SHP77 treated with DMSO at 0.1 percent for 48 hours (cell line): ENCODE measurements at regions not wholly inside any gene's neighbourhood (a gene's known extent, or its start where the extent isn't known, plus 50 kb on each side); places are given as distances from the start of the nearest gene placed in this dataset.
"Not testable (repeated sequence)": the region's sequence is repeated elsewhere in the genome, so short reads cannot be mapped to it uniquely, and the experiment has no call there.

Experiments
- DNase-seq: peaks from one replicate; lab custom pipeline; 2025; lab: John Stamatoyannopoulos, UW

DNA sequence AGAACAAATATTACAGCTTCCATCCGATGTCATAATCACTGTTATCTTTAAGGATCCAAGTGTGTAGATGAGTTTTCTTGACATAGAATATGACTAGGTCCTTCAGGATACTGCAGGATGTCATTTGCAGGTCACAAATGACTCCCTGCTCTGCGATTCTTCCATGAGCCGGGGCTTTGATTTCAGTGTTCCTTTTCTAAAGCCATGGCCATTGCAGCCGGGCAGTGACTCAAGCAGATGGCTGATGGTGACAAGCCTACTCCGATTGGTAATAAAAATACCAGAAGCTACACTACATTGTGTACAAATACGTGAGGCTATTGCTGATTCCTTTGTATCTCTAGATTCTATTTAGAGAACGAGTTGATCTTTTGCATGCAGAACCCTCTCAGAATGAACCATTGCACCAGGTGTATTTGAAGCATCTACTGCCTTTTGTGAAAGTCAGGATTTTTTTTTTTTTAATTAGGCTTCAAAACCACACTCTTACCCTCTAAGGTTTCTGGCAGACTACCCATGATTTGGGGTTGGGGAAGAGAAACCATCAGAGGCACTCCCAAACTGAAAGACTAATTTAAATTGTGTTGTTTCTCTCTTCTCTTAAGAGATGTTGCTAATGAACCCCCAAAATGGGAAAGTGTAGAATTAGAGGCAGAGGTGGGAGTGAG is 271.0 kb upstream of the ADRA1B start:
- DNase-seq, result no peak

DNA sequence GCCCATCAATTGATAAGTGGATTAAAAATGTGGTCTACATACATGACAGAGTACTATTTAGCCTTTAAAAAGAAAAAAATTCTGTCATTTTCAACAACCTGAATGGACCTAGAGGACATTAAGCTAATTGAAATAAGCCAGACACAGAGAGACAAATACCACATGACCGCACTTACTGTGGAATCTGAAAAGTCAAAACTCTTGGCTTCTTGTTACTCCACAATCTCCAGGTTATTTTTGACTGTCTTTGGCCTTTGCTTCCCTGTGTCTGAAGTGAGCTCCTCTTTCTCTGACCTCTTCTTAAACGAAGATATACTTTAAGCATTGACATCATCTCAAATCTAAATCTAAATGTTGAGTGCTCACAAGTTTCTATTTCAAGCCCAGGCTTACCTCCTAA is 265.5 kb upstream of the ADRA1B start:
- no peak for DNase-seq

DNA sequence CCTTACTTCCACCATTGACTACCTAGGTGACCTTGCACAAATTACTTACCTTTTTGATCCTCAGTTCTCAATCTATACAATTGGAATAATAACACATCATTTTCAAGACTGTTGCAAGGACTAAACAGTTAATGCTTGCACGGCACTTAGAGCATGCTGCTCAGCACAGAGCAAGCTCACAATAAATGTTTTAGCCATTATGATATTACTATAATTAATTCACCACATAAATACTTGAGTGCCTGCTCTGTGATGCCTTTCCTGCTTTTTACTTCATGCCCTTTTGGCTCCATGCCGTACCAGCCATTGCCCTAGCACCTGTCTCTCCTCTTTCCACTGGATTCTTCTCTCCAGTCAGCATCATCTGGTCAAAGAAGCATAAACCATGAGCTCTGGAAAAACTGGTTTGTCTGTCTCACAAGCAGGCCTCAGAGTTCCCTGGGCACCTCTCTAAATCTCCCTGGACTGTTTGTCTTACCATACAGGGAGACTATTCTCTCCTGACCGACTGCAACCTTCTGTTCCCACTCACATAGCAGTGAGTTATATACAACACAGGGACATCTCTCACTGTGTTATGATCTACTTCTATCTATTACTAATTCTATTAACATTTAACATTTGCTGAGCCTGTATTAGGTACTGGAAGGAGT is 260.4 kb upstream of the ADRA1B start:
- DNase-seq, result no peak

DNA sequence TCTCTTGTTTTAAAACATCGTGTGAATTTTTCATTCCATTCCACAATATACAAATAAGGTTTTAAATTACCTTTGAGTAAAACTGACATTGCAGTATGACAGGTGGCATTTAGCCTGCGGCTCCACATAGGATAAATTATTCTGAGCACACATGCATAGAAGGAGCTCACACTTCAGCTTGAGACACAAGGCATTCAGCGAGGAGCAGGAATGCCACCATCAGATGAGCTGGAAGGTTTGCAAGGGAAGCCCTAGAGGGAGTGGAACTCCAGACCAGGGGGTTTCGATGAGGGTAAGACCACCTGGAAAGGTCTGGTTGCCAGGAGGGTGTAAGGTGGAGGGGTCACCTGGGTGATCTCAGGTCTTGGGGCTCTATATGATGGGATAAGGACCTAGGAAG is 259.0 kb upstream of the ADRA1B start:
- no peak for DNase-seq

DNA sequence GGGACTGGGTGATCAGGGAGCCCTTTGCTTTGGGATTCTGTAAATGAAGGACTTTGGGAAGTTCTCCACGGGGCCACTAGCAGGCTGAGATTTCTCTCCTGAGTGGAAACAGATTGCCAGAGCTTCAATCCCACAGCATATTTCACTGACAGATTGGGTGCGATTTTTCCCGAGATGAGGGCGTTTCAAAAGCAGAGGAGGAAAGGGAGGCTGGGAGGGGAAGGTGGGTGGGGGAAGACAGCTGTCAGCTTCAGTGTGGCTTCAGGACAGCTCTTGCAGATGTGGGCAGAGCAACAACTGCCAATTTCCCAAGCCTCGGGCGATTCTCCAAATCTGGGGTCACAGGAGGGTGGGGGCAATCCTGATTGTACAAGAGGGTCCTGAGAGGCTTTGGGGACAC is 258.5 kb upstream of the ADRA1B start:
- DNase-seq, result no peak

DNA sequence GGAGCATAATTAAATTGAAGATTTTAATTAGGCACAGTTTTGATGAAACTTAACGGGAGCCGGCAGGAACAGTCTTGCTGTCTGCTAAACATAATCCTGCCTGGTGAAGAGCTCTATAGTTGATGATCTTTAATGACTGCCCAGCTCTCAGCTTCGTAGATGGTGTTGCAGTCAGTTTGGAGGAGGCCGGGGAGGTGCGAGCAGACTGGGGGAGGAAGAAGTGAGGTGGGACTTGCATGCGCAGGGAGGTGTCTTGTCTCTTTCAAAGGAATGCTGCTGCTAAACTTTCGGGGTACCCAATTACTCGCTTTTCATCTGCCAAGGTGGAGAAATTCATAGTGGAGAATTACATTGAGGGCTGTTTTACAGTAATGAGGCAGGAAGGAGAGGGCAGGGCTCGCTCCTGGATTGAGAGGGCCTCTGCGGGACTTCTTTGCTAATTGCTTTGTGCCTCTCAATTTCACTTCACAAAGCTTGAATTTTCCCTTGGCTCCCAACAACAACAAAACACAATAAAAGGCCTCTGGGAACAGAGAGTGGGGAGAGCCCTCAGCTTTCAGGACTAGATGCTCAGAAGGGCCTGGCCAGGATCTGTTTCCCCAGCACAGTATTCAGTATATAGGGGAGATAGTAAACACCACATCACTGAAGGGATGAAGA is 257.9 kb upstream of the ADRA1B start:
- DNase-seq, result no peak

DNA sequence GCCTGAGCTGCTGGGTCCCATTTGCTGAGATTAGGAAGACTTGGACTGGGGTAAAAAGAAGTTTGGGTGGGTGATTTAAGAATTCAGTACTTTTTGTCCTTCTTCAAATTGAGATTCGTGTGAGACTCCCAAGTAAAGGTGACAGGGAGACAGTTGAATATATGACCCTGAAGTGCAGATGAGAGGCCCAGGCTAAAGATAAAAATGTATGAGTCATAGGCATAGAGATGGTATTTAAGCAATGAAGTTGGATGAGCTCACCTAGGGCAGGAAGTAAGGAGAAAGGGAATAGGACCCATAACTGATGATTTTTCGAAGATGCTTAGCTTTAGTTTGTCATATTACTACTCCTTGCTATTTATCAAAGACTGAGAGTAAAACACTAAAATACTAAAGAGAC is 255.9 kb upstream of the ADRA1B start:
- no peak for DNase-seq

DNA sequence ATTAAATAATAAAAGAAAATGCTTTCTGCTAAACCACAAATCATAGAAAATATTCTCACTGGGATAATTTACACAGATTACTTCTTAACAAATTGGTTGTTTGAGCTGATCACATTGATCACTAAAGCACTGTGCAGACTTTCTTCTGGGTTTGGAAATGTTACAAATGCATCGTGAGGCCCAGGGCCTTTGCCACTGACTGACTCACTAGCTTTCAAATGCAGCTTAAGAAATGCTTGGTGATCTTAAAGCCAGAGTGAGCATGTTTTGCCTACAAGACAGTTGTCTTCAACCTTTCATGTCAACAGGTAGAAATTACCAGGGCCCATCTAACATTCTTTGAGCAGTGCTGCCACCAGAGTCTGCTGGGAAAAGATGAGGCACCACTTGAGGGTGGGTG is 252.3 kb upstream of the ADRA1B start:
- DNase-seq, result no peak

DNA sequence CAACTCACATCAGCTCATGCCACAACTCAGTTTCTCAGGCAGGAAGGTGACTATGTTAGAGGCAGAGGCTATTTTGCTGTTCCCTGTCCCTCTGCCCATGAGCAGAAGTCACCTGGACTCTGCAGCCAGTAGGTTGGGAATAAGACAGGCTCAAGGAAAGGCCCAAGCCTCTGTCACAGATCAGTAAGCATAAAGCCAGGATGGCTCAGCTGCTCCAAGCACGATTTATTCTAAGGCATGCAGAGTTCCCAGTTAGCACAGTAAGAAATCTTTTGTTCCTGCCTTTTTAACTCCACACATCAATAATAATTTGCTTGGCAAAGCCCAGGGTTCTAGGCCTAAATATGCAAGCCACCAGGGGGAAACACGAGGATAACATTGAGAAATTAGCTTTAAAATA is 249.0 kb upstream of the ADRA1B start:
- DNase-seq, result no peak

DNA sequence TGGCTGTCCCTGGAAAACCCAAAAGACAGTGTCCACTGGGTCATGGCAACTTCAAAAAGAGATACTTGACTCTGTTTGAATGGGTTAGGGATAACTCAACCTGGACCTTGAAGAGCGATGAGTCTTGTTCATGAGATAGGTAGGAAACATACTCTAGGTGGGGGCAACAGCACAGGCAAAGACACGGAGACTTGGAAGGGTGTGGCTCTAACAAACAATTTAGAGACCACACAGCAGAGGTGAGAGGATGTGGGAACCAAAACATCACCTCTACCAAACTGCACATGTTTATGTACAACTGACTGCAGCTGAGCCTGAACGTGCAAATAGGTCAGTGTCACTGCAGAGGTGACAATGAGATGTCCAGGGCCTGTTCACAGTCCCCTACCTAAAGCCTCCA is 247.7 kb upstream of the ADRA1B start:
- no peak for DNase-seq

DNA sequence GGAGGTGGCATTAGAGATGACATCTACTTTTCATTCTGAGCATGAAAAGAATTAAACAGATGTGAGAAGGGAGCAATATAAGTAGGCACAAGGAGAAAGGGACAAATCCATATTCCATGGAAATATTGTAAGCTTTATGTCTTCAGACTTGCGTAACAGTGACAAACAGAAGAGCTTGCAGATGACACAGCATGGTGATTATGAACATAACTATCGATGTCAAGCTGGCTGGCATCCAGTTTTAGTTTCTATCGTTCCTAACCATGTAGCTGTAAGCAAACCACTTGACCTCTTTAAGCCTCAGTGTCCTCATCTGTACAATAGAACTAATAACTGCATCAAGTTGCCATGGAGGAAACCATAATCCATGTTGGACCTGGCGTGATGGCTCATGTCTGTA is 246.7 kb upstream of the ADRA1B start:
- no peak for DNase-seq

DNA sequence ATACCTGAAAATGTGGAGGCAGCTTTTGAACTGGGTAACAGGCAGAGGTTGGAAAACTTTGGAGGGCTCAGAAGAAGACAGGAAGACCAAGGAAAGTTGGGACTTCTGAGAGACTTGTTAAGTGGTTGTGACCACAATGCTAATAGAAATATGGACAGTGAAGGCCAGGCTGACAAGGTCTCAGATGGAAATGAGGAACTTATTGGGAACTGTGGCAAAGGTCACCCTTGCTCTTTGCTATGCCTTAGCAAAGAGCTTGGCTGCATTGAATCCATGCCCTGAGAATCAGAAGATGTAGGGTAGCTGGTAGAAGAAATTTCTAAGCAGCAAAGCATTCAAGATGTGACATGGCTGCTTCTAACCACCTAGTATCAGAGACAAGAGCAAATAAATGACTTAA is 244.4 kb upstream of the ADRA1B start:
- DNase-seq, result no peak

DNA sequence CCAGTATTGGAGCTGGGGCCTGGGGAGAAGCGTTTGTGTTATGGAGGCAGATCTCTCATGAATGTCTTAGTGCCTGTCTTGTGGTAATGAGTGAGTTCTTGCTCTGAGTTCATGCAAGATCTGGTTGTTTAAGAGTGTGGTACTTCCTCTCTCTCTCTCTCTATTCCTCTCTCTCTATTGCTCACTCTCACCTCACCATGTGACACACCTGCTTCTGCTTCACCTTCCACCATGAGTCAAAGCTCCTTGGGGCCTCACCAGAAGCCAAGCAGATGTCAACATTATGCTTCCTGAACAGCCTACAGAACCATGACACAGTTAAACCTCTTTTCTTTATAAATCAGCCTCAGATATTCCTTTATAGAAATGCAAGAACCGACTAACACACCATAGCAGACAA is 242.7 kb upstream of the ADRA1B start:
- DNase-seq, result no peak

DNA sequence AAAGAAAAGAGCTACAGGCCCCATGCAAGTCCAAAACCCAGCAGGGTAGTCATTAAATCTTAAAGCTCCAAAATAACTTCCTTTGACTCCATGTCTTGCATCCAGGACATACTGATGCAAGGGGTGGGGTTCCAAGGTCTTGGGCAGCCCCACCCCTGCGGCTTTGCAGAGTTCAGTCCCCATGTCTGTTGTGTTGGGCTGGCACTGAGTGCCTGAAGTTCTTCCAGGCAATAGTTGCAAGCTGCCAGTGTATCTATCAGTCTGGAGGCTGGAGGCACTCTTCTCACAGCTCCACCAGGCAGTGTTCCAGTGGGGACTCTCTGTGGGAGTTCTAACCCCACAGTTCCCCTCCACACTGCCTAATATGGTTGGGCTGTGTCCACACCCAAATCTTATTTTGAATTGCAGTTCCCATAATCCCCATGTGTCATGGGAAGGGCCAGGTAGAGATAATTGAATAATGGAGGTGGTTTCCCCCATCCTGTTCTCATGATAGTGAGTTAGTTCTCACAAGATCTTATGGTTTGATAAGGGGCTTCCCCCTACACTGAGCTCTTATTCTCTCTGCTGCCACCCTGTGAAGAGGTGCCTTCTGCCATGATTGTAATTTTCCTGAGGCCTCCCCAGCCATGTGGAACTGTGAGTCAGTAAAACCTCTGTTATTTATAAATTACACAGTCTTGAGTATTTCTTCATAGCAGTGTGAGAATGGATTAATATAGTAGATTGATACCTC is 237.5 kb upstream of the ADRA1B start:
- DNase-seq, result no peak

DNA sequence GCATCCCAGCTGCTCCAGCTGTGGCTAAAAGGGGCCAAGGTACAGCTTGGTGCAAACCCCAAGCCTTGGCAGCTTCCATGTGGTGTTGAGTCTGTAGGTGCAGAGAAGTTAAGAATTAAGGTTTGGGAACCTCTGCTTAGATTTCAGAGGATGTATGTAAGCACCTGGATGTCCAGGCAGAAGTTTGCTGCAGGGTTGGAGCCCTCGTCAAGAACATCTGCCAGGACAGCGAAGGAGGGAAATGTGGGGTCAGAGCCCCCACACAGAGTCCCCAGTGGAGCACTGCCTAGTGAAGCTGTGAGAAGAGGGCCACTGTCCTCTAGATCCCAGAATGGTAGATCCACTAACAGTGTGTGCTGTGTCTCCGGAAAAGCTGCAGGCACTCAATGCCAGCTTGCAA is 236.2 kb upstream of the ADRA1B start:
- no peak for DNase-seq

DNA sequence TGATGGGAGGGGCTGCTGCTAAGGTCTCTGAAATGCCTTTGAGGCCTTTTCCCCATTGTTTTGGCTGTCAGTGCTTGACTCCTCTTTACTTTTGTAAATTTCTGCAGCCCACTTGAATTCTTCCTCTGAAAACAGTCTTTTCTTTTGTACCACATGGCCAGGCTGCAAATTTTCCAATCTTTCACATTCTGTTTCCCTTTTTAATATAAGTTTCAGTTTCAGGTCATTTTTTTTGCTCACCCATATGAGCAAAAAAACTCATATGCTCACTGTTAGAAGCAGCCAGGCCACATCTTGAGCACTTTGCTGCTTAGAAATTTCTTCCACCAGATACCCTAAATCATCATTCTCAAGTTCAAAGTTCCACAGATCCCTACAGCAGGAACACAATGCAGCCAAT is 234.6 kb upstream of the ADRA1B start:
- DNase-seq, result no peak

DNA sequence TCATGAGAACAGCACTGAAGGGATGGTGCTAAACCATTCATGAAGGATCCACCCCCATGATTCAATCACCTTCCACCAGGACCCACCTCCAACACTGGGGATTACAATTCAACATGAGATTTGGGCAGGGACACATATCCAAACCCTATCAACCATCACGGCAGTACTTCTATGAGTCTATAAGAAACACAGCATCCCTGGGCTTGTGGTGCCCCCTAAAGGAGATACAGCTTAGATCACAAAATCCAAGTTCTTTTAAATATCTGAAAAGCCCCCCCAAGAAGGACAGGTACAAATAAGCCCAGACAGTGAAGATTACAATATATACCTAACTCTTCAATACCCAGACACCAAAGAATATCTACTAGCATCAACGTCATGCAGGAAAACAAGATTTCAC is 233.7 kb upstream of the ADRA1B start:
- no peak for DNase-seq

DNA sequence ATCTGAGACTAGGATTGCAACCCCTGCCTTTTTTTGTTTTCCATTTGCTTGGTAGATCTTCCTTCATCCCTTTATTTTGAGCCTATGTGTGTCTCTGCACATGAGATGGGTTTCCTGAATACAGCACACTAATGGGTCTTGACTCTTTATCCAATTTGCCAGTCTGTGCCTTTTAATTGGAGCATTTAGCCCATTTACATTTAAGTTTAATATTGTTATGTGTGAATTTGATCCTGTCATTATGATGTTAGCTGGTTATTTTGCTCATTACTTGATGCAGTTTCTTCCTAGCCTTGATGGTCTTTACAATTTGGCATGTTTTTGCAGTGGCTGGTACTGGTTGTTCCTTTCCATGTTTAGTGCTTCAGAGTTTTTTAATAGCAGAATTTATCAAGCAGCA is 228.4 kb upstream of the ADRA1B start:
- not testable (repeated sequence) for DNase-seq

DNA sequence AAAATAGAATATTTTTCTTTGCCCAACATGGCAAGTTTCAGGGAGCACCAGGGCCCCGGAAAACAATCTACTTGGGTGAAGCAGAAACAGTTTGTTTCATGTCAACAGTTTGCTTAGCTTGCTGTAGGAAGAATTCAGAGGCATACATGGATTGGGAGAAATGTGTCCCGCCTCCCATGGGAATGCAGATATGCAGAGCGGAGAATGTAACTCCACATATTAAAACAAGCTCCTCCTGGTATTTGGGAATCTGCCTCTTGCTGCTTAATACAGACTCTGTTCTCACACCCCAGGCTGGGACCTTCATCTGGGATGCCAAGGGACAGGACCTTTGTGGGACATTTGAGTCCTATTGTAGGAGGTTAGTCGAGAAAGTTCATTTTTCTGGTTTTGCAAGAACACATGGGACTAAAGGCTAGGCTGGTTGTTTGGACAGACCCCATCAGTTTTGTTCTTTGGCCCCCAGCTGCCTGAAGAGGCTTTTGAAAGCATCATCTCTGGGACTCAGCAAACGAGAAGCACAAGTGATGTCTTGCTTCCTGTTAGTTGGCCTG is 220.5 kb upstream of the ADRA1B start:
- DNase-seq, result no peak

DNA sequence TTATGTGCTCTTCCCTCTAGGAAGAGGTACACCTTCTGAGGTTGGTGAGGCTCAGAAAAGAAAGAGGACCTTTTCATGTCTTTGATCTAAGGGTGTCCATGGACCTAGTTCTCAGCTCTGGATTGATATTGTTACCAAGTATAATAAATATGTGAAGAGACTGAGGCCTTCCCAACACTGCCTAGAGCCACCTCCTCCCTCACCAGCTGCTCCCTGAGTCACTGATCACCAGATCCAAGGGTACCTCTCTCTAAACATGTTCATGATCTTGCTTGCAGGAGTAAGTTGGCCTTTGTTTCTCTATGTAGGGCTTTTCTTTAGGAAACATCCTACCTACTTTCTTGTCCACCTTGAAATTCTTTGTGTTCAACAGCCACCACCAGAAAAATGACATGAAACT is 218.8 kb upstream of the ADRA1B start:
- no peak for DNase-seq

DNA sequence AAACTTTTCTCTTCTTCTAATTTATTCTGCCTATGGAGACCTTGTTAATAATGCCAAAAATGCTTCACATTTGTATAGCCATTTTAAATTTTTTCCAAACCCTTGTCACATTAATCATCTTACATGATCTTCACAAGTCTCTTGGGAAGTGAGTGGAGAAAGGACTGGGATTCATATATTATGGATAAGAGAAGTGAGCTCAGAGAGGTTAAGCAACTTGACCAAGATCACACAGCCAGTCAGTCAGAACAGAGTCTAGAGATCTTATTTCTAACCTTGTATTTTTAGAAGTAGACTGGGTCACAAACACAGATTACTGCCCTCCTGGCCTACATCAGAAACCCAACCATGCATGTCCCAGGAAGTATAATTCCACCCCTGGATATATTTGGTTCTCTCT is 218.0 kb upstream of the ADRA1B start:
- no peak for DNase-seq

DNA sequence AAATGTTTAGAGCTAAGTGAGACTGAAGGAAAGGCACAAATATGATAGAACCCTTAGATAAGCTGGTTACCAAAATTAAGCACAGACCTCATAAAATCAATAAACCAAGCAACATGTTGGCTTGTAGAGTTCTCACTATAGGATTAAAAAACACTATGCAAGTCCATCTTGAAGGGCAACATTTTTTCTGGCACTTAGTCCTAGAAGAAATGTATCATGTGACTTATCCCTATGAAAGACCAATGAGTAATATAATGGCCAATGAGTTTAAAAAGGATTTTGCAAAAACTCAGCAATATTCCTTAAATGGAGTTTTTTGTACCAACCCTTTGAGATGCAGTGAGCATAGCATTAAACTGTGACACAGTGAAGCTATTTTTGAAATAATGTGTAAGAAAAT is 216.3 kb upstream of the ADRA1B start:
- no peak for DNase-seq

DNA sequence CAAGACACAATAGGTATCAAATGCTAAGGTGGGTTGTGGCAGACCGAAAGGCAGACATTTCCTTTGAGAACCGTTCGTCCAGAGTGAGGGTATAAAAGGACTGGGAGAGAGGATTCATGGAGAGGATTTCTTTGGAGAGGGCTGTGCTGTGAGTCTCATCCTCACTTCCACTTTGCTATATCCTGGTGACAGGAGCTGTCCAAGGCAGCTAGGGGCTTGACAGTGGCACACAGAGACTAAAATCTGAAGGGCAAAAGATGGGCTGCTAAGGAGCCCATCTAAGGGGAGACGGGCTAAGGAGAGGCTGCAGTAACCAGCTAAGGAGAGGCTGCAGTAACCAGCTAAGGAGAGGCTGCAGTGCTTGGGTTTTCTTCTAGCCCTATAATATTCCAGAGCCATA is 214.0 kb upstream of the ADRA1B start:
- no peak for DNase-seq
